Testis (tissue), 2 donors: ENCODE measurements at regions not wholly inside any gene's neighbourhood (a gene's known extent, or its start where the extent isn't known, plus 50 kb on each side); places are given as distances from the start of the nearest gene placed in this dataset.

Experiments
- POLR2A ChIP-seq: fragments of 450-650 bp; IDR thresholded peaks from one replicate; pipeline ENCODE4 v1.6.1; 2017; ENCODE audit warnings: antibody characterized with exemption, mild to moderate bottlenecking, moderate library complexity
- TF ChIP-seq, protein P1 (sequence below), 3 experiments: fragments of 450-650 bp in 2 of 3; fragments of 200-600 bp in 1 of 3; sonication (generic) in 1 of 3; IDR thresholded peaks; one replicate each; pipeline ENCODE4 v1.5.1; 2016 to 2019; ENCODE audit warnings: antibody characterized with exemption in 3 of 3, mild to moderate bottlenecking in 2 of 3, moderate library complexity in 1 of 3

GRCh38 chr11:41963406-41963805, 504.0 kb upstream of the LRRC4C start:
- TF ChIP-seq, protein P1, sequence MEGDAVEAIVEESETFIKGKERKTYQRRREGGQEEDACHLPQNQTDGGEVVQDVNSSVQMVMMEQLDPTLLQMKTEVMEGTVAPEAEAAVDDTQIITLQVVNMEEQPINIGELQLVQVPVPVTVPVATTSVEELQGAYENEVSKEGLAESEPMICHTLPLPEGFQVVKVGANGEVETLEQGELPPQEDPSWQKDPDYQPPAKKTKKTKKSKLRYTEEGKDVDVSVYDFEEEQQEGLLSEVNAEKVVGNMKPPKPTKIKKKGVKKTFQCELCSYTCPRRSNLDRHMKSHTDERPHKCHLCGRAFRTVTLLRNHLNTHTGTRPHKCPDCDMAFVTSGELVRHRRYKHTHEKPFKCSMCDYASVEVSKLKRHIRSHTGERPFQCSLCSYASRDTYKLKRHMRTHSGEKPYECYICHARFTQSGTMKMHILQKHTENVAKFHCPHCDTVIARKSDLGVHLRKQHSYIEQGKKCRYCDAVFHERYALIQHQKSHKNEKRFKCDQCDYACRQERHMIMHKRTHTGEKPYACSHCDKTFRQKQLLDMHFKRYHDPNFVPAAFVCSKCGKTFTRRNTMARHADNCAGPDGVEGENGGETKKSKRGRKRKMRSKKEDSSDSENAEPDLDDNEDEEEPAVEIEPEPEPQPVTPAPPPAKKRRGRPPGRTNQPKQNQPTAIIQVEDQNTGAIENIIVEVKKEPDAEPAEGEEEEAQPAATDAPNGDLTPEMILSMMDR (IDR thresholded peaks at IDR 0.05): no peak
- TF ChIP-seq POLR2A: no peak
